ENCODE measurements at regions not wholly inside any gene's neighbourhood (a gene's known extent, or its start where the extent isn't known, plus 50 kb on each side); places are given as distances from the start of the nearest gene placed in this dataset.

DNA sequence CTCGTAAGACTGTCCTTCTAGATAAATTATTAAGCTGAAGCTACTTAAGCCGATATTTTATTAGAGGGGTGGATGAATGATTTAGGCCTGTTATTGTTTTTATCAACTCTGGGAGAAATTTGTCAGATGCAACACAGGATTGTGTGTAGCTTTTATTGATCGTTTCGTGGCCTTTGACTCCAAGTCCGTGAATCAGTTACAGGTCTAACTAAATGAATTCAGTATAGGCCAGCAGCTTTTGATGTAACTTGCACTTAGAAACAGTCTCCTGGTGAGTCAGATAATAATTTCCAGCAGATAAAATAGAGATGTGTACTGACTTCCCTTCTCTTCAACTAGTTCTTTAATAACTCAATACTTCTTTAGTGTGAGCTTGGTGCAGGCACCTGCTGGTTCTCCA is 341.7 kb upstream of the SMIM30 start (continued):
- TF ChIP-seq ARID4B (CRISPR knock-in tag; IDR thresholded peaks at IDR 0.05; ENCODE audit: borderline replicate concordance) (no peak), KAT7 (CRISPR knock-in tag; IDR thresholded peaks at IDR 0.05; ENCODE audit: borderline replicate concordance) (no peak), NFYB (CRISPR knock-in tag; conservative IDR thresholded peaks at IDR 0.05; ENCODE audit: low read depth) (no peak), NFE2L1 (CRISPR knock-in tag; IDR thresholded peaks at IDR 0.05) (no peak), AR (CRISPR knock-in tag; IDR thresholded peaks at IDR 0.05) (no peak), CREB1 (CRISPR knock-in tag; IDR thresholded peaks at IDR 0.05) (no peak)
- TF ChIP-seq, protein P1, sequence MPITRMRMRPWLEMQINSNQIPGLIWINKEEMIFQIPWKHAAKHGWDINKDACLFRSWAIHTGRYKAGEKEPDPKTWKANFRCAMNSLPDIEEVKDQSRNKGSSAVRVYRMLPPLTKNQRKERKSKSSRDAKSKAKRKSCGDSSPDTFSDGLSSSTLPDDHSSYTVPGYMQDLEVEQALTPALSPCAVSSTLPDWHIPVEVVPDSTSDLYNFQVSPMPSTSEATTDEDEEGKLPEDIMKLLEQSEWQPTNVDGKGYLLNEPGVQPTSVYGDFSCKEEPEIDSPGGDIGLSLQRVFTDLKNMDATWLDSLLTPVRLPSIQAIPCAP (CRISPR knock-in tag; IDR thresholded peaks at IDR 0.05), result no peak

- Mint-ChIP-seq H3K27me3 (ENCODE audit: low read depth) (no peaks in the 10 kb centered on the region), H3K9me3 (no peaks in the 10 kb centered on the region), H3K27ac (no peak overlapping the region), H3K4me3 (no peak overlapping the region), H3K36me3 (no peaks in the 10 kb centered on the region), H3K4me1 (no peaks in the 10 kb centered on the region)
- ATAC-seq, result peak; percentile 48
- TF ChIP-seq MXD4 (CRISPR knock-in tag; IDR thresholded peaks at IDR 0.05; ENCODE audit: borderline replicate concordance), result no peak
- no peak for TF ChIP-seq ATF1 (CRISPR knock-in tag; IDR thresholded peaks at IDR 0.05)
- no peak for TF ChIP-seq SMAD3 (CRISPR knock-in tag; IDR thresholded peaks at IDR 0.05; ENCODE audit: borderline replicate concordance)
- TF ChIP-seq, protein P2, sequence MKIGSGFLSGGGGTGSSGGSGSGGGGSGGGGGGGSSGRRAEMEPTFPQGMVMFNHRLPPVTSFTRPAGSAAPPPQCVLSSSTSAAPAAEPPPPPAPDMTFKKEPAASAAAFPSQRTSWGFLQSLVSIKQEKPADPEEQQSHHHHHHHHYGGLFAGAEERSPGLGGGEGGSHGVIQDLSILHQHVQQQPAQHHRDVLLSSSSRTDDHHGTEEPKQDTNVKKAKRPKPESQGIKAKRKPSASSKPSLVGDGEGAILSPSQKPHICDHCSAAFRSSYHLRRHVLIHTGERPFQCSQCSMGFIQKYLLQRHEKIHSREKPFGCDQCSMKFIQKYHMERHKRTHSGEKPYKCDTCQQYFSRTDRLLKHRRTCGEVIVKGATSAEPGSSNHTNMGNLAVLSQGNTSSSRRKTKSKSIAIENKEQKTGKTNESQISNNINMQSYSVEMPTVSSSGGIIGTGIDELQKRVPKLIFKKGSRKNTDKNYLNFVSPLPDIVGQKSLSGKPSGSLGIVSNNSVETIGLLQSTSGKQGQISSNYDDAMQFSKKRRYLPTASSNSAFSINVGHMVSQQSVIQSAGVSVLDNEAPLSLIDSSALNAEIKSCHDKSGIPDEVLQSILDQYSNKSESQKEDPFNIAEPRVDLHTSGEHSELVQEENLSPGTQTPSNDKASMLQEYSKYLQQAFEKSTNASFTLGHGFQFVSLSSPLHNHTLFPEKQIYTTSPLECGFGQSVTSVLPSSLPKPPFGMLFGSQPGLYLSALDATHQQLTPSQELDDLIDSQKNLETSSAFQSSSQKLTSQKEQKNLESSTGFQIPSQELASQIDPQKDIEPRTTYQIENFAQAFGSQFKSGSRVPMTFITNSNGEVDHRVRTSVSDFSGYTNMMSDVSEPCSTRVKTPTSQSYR (CRISPR knock-in tag; IDR thresholded peaks at IDR 0.05), result no peak
- TF ChIP-seq, protein P3, sequence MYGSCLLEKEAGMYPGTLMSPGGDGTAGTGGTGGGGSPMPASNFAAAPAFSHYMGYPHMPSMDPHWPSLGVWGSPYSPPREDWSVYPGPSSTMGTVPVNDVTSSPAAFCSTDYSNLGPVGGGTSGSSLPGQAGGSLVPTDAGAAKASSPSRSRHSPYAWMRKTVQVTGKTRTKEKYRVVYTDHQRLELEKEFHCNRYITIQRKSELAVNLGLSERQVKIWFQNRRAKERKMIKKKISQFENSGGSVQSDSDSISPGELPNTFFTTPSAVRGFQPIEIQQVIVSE (CRISPR knock-in tag; IDR thresholded peaks at IDR 0.05; ENCODE audit: borderline replicate concordance), result no peak
- no peak for TF ChIP-seq NR3C1 (CRISPR knock-in tag; conservative IDR thresholded peaks at IDR 0.05; ENCODE audit: low read depth)
- no peak for TF ChIP-seq CBFB (CRISPR knock-in tag; IDR thresholded peaks at IDR 0.05; ENCODE audit: low read depth)
- TF ChIP-seq ZNF121 (CRISPR knock-in tag; IDR thresholded peaks at IDR 0.05), result no peak
- TF ChIP-seq NR2C2 (CRISPR knock-in tag; IDR thresholded peaks at IDR 0.05), result no peak
- no peak for TF ChIP-seq ZNF317 (CRISPR knock-in tag; IDR thresholded peaks at IDR 0.05; ENCODE audit: borderline replicate concordance, low read depth)
- TF ChIP-seq MLX (CRISPR knock-in tag; IDR thresholded peaks at IDR 0.05), result no peak
- no peak for TF ChIP-seq IRF2 (CRISPR knock-in tag; IDR thresholded peaks at IDR 0.05; ENCODE audit: borderline replicate concordance, low read depth)
- TF ChIP-seq HMGA2 (CRISPR knock-in tag; IDR thresholded peaks at IDR 0.05), result no peak
- no peak for TF ChIP-seq AFF4 (CRISPR knock-in tag; IDR thresholded peaks at IDR 0.05; ENCODE audit: borderline replicate concordance)
- CTCF ChIA-PET, result no interaction called here
- POLR2A ChIA-PET, result no interaction called here
- no peak for DNase-seq (ENCODE audit: low spot score)
Observed at GRCh38 chr7:113456533-113456932, 338.2 kb upstream of the SMIM30 start.

All from WTC11 (cell line).